Mesenchymal stem cell (in vitro differentiated cells and primary cell): ENCODE measurements at regions not wholly inside any gene's neighbourhood (a gene's known extent, or its start where the extent isn't known, plus 50 kb on each side); places are given as distances from the start of the nearest gene placed in this dataset.
A peak's percentile ranks its signal among the peaks of the same experiment; 100 is the strongest.

Source experiments
- DNase-seq: peaks from one replicate; pipeline ENCODE4 v3.0.0-alpha.2; 2013
- H2AFZ ChIP-seq: one replicate; pipeline ENCODE4 v1.6.1; 2013; ENCODE audit warnings: low read depth, mild to moderate bottlenecking, control low read depth, inconsistent platforms, low read length, moderate library complexity
- H2AK5ac ChIP-seq: 2 replicates; pipeline ENCODE4 v1.6.1; 2013; ENCODE audit warnings: low read length, moderate library complexity, mild to moderate bottlenecking, inconsistent platforms; ENCODE audit not compliant: severe bottlenecking
- H2BK120ac ChIP-seq: one replicate; pipeline ENCODE4 v1.6.1; 2013; ENCODE audit warnings: low read depth, mild to moderate bottlenecking, inconsistent platforms, low read length, moderate library complexity
- H2BK12ac ChIP-seq, 2 experiments: one replicate each; pipeline ENCODE4 v1.6.1; 2013; ENCODE audit warnings: inconsistent platforms in 2 of 2, low read length in 2 of 2, mild to moderate bottlenecking in 2 of 2, moderate library complexity in 2 of 2, control low read depth in 1 of 2
- H2BK15ac ChIP-seq: one replicate; pipeline ENCODE4 v1.6.1; 2013; ENCODE audit warnings: mild to moderate bottlenecking, low read depth, inconsistent platforms; ENCODE audit not compliant: poor library complexity, severe bottlenecking
- H2BK5ac ChIP-seq: 2 replicates; pipeline ENCODE4 v1.6.1; 2013; ENCODE audit warnings: low read depth, mild to moderate bottlenecking, low read length, control low read depth, inconsistent platforms; ENCODE audit not compliant: poor library complexity, severe bottlenecking
- H3K14ac ChIP-seq, 2 experiments: one replicate each; pipeline ENCODE4 v1.6.1; 2013; ENCODE audit warnings: inconsistent platforms in 2 of 2, low read length in 2 of 2, control low read depth in 1 of 2, mild to moderate bottlenecking in 1 of 2, moderate library complexity in 1 of 2
- H3K18ac ChIP-seq, 2 experiments: one replicate each; pipeline ENCODE4 v1.6.1; 2013; ENCODE audit warnings: inconsistent platforms in 2 of 2, low read length in 2 of 2, control low read depth in 1 of 2, low read depth in 1 of 2, mild to moderate bottlenecking in 1 of 2
- H3K23ac ChIP-seq, 2 experiments: one replicate each; pipeline ENCODE4 v1.6.1; 2013; ENCODE audit warnings: inconsistent platforms in 2 of 2, low read length in 2 of 2, mild to moderate bottlenecking in 2 of 2, moderate library complexity in 2 of 2, control low read depth in 1 of 2
- H3K27ac ChIP-seq: 2 replicates; pipeline ENCODE4 v1.5.1; 2013; ENCODE audit warnings: mild to moderate bottlenecking, moderate library complexity, low read length, control low read depth, inconsistent platforms; ENCODE audit not compliant: poor library complexity, severe bottlenecking
- H3K27me3 ChIP-seq, 2 experiments: 2 replicates each; pipeline versions ENCODE4 v1.6.1 to v1.7.0; 2013; ENCODE audit warnings: low read length in 2 of 2, mild to moderate bottlenecking in 2 of 2, moderate library complexity in 2 of 2, control low read depth in 1 of 2, inconsistent platforms in 1 of 2; ENCODE audit not compliant: control insufficient read depth in 1 of 2, insufficient read depth in 1 of 2
- H3K36me3 ChIP-seq, 2 experiments: 2 replicates each; pipeline versions ENCODE4 v1.6.1 to v1.7.0; 2013; ENCODE audit warnings: low read length in 2 of 2, control low read depth in 1 of 2, inconsistent platforms in 1 of 2, low read depth in 1 of 2, mild to moderate bottlenecking in 1 of 2; ENCODE audit not compliant: insufficient read depth in 2 of 2, control insufficient read depth in 1 of 2
- H3K4ac ChIP-seq, 2 experiments: one replicate each; pipeline ENCODE4 v1.6.1; 2013; ENCODE audit warnings: inconsistent platforms in 2 of 2, low read length in 2 of 2, mild to moderate bottlenecking in 2 of 2, moderate library complexity in 2 of 2, control low read depth in 1 of 2, low read depth in 1 of 2
- H3K4me1 ChIP-seq: 2 replicates; pipeline ENCODE4 v1.6.1; 2013; ENCODE audit warnings: low read depth, low read length, control low read depth; ENCODE audit not compliant: control insufficient read depth, insufficient read depth
- H3K4me2 ChIP-seq: 2 replicates; pipeline ENCODE4 v1.6.1; 2013; ENCODE audit warnings: low read length, mild to moderate bottlenecking, inconsistent platforms; ENCODE audit not compliant: poor library complexity, severe bottlenecking
- H3K4me3 ChIP-seq, 2 experiments: 2 replicates each; pipeline versions ENCODE4 v1.5.1 to v1.7.0; 2013; ENCODE audit warnings: low read length in 2 of 2, mild to moderate bottlenecking in 2 of 2, control low read depth in 1 of 2, low read depth in 1 of 2; ENCODE audit not compliant: insufficient read depth in 1 of 2
- H3K79me1 ChIP-seq: replicated peaks from 2 replicates; pipeline ENCODE4 v1.6.1; 2013; ENCODE audit warnings: mild to moderate bottlenecking, control low read depth, low read length, inconsistent platforms; ENCODE audit not compliant: poor library complexity, severe bottlenecking
- H3K9ac ChIP-seq: 2 replicates; pipeline ENCODE4 v1.7.0; 2013; ENCODE audit warnings: mild to moderate bottlenecking, low read length, moderate library complexity
- H3K9me3 ChIP-seq: 2 replicates; pipeline ENCODE4 v1.7.0; 2013; ENCODE audit warnings: mild to moderate bottlenecking, low read length; ENCODE audit not compliant: control insufficient read depth
- H4K8ac ChIP-seq: one replicate; pipeline ENCODE4 v1.6.1; 2013; ENCODE audit warnings: inconsistent platforms, mild to moderate bottlenecking, low read length, moderate library complexity
- H4K91ac ChIP-seq: one replicate; pipeline ENCODE4 v1.6.1; 2013; ENCODE audit warnings: mild to moderate bottlenecking, low read length, inconsistent platforms
- WGBS: methylation state at CpG from one replicate; pipeline ENCODE4 v1.1.7; 2013; ENCODE audit warnings: mixed read lengths; 5-methylcytosine and 5-hydroxymethylcytosine counted together

DNA sequence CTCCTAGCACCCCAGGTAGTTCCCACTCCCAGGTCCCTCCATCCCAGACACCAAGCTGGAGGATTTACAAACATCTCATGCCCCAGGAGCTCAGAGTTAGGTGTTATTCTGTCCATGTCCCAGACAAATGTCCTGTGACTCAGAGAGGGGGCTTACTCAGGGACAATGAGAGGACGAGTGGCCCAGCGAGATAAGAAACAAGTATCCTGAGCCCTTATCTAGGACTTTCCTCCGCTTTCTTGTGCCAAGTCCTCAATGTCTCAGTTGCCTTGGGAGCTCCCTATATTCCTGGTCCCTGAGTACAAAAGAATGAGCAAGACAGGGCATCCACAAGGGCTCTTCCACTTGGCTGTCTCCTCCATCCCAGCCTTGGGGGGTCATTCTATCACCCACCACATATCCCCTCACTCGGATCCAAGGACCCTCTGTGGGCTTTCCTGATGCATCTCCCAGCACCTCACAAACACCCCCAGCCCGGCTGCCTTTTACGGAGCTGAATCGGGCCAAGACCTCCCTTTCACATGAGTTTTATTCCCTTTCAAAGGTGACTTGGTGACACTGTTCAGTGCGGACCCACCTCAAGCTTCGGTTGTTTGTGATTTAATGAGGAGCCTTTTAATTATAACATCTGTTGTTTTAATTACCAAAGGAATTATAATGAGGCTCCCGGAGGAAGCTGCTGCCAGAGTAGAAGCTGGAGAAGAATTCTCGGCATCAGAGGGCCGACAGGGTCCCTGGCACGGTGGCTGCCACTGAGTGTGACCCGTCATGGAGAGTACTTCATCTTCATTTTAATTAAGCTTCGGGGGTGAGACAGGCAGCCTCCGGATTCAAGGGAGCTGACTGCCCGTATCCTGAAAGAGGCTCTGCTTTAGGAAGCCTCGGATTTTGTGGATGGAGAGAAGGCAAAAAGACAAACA lies 121.5 kb downstream of the WSCD1 start:
- no peak overlapping the region for H4K91ac ChIP-seq
- no peak overlapping the region for H3K18ac ChIP-seq
- H2AFZ ChIP-seq, result no peak overlapping the region
- peaks cover 0 to 14% of the 10 kb centered on the region in 2 experiments for H3K27me3 ChIP-seq
- no peaks in the 10 kb centered on the region for H3K9me3 ChIP-seq
- no peak overlapping the region for H3K4me3 ChIP-seq
- no peak overlapping the region for H2BK5ac ChIP-seq
- H3K79me1 ChIP-seq, result no peaks in the 10 kb centered on the region
- no peaks in the 10 kb centered on the region for H3K4me1 ChIP-seq
- H3K4ac ChIP-seq, result no peak overlapping the region
- 83% methylated on average over 16 of the region's 18 CpGs for WGBS
- H3K9ac ChIP-seq, result no peak overlapping the region
- no peak overlapping the region for H4K8ac ChIP-seq
- no peak for DNase-seq
- no peak overlapping the region for H2BK120ac ChIP-seq
- no peak overlapping the region for H3K23ac ChIP-seq
- no peak overlapping the region for H2AK5ac ChIP-seq
- no peak overlapping the region for H3K14ac ChIP-seq
- H2BK15ac ChIP-seq, result no peak overlapping the region
- no peak overlapping the region for H3K27ac ChIP-seq
- H3K4me2 ChIP-seq, result no peak overlapping the region
- H3K36me3 ChIP-seq, result no peaks in the 10 kb centered on the region
- no peak overlapping the region for H2BK12ac ChIP-seq

DNA sequence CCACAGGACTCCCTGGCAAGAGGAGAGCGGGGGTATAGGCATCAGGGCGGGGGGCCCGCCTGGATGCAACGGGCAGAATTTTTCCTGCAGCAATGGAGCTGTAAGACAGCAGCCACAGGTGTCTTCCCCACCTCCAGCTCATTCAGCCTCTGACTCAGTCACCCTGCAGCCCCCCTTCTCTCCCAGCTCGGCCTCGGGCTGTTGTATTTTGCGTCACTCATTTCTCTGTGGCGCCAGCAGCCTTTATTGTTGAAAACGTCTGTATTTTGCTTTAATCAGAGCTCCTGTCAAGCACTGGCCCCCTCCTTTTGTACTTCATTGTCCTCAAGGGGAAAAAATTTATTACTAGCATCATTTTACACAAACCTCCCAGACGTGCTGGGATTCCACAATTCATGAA lies 117.7 kb downstream of the WSCD1 start:
- Histone ChIP-seq H3K4me2 (no peak overlapping the region), H2BK120ac (no peak overlapping the region), H4K8ac (no peak overlapping the region), H3K4me1 (no peaks in the 10 kb centered on the region), H2AK5ac (no peak overlapping the region), H3K9me3 (no peaks in the 10 kb centered on the region), H3K27me3 (peaks cover 0 to 24% of the 10 kb centered on the region in 2 experiments), H2BK12ac (no peak overlapping the region), H4K91ac (no peak overlapping the region), H2BK5ac (no peak overlapping the region), H3K9ac (no peak overlapping the region), H3K18ac (no peak overlapping the region), H3K27ac (no peak overlapping the region), H3K4ac (no peak overlapping the region), H3K23ac (no peak overlapping the region), H3K4me3 (no peak overlapping the region), H3K36me3 (no peaks in the 10 kb centered on the region), H3K79me1 (no peaks in the 10 kb centered on the region), H3K14ac (no peak overlapping the region), H2BK15ac (no peak overlapping the region), H2AFZ (no peak overlapping the region)
- no peak for DNase-seq
- 50% methylated on average over 10 of the region's 10 CpGs for WGBS

DNA sequence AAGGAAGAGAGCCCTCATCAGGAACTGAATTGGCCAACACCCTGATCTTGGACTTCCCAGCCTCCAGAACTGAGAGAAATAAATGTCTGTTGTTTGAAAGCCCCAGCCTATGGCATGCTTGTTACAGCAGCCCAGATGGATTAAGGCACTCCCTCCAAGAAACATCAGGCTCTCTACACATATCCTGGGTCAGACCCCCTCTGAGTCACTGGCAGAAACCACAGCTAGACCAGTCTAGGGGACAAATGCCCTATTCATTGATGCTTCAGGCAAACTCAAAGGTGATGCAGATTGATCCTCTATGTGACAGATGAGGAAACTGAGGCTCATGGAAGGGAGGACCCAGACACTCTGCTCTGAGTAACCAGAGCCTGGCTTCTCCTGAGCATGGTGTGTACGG lies 116.8 kb downstream of the WSCD1 start:
- Histone ChIP-seq H3K9ac (no peak overlapping the region), H3K4me3 (no peak overlapping the region), H3K79me1 (no peaks in the 10 kb centered on the region), H3K4me2 (no peak overlapping the region), H3K9me3 (no peaks in the 10 kb centered on the region), H2BK12ac (no peak overlapping the region), H3K27ac (no peak overlapping the region), H4K8ac (no peak overlapping the region), H2AFZ (no peak overlapping the region), H3K27me3 (peaks cover 0 to 21% of the 10 kb centered on the region in 2 experiments), H3K14ac (no peak overlapping the region), H3K36me3 (no peaks in the 10 kb centered on the region), H4K91ac (peak overlapping the region; percentile 76), H3K4ac (no peak overlapping the region), H3K23ac (no peak overlapping the region), H2BK120ac (no peak overlapping the region), H3K18ac (no peak overlapping the region), H2BK5ac (no peak overlapping the region), H2BK15ac (no peak overlapping the region), H3K4me1 (no peaks in the 10 kb centered on the region), H2AK5ac (no peak overlapping the region)
- WGBS, result 38% methylated on average over 1 of the region's 1 CpG
- no peak for DNase-seq

DNA sequence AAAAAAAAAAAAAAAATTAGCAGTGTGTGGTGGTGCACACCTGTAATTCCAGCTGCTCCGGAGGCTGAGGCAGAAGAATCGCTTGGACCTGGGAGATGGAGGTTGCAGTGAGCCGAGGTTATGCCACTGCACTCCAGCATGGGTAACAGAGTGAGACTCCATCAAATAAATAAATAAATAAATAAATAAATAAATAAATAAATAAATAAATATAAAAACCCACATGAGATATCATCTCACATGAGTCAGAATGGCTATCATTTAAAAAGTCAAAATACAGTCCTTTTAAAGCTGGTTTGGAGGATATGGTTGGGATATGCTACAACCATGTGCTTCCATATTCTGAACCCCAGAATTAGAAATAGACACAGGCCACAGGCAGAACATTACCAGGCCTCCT lies 114.3 kb downstream of the WSCD1 start:
- H2BK15ac ChIP-seq, result no peak overlapping the region
- no peak overlapping the region for H3K14ac ChIP-seq
- H3K27me3 ChIP-seq, result peaks cover 0 to 14% of the 10 kb centered on the region in 2 experiments
- no CpG with 5 or more reads among the region's 3 CpGs for WGBS
- no peak overlapping the region for H2BK5ac ChIP-seq
- no peak overlapping the region for H2BK120ac ChIP-seq
- H4K8ac ChIP-seq, result no peak overlapping the region
- no peaks in the 10 kb centered on the region for H3K9me3 ChIP-seq
- no peak overlapping the region for H3K4me3 ChIP-seq
- no peak overlapping the region for H3K4ac ChIP-seq
- H3K79me1 ChIP-seq, result no peaks in the 10 kb centered on the region
- no peak overlapping the region for H3K27ac ChIP-seq
- no peak for DNase-seq
- H3K23ac ChIP-seq, result no peak overlapping the region
- H2AFZ ChIP-seq, result no peak overlapping the region
- no peak overlapping the region for H4K91ac ChIP-seq
- no peak overlapping the region for H3K9ac ChIP-seq
- no peaks in the 10 kb centered on the region for H3K4me1 ChIP-seq
- no peak overlapping the region for H2AK5ac ChIP-seq
- H2BK12ac ChIP-seq, result no peak overlapping the region
- no peak overlapping the region for H3K4me2 ChIP-seq
- no peaks in the 10 kb centered on the region for H3K36me3 ChIP-seq
- H3K18ac ChIP-seq, result no peak overlapping the region
